Endothelial cell (in vitro differentiated cells): ENCODE measurements at regions not wholly inside any gene's neighbourhood (a gene's known extent, or its start where the extent isn't known, plus 50 kb on each side); places are given as distances from the start of the nearest gene placed in this dataset.

Experiments
- DNase-seq: peaks from one replicate; pipeline ENCODE4 v3.0.0; 2021; ENCODE audit warnings: low spot score
- H3K27ac Mint-ChIP-seq: one replicate; pipeline ENCODE4 v1.8.0; 2021; ENCODE audit warnings: mixed read lengths, inconsistent platforms; ENCODE audit not compliant: unreplicated experiment
- H3K27me3 Mint-ChIP-seq: one replicate; pipeline ENCODE4 v1.8.0; 2021; ENCODE audit warnings: mild to moderate bottlenecking, moderate library complexity, mixed read lengths, inconsistent platforms; ENCODE audit not compliant: unreplicated experiment
- H3K36me3 Mint-ChIP-seq: one replicate; pipeline ENCODE4 v1.8.0; 2021; ENCODE audit warnings: mild to moderate bottlenecking, low read depth, mixed read lengths, inconsistent platforms; ENCODE audit not compliant: unreplicated experiment
- H3K4me1 Mint-ChIP-seq: one replicate; pipeline ENCODE4 v1.8.0; 2021; ENCODE audit warnings: mild to moderate bottlenecking, mixed read lengths, inconsistent platforms; ENCODE audit not compliant: unreplicated experiment
- H3K4me3 Mint-ChIP-seq: one replicate; pipeline ENCODE4 v1.8.0; 2021; ENCODE audit warnings: mild to moderate bottlenecking, mixed read lengths, inconsistent platforms; ENCODE audit not compliant: unreplicated experiment
- H3K9me3 Mint-ChIP-seq: one replicate; pipeline ENCODE4 v1.8.0; 2021; ENCODE audit warnings: mixed read lengths, inconsistent platforms; ENCODE audit not compliant: unreplicated experiment
- TF ChIP-seq, protein P1 (sequence below): fragments of 200-600 bp; sonication (generic); IDR thresholded peaks from one replicate; pipeline ENCODE4 v1.5.0; 2021; ENCODE audit warnings: antibody characterized with exemption; ENCODE audit not compliant: unreplicated experiment

- DNase-seq: no peak
These were observed 539.1 kb downstream of the CDK5RAP2 start for GRCh38 chr9:120040896-120041295.

DNA sequence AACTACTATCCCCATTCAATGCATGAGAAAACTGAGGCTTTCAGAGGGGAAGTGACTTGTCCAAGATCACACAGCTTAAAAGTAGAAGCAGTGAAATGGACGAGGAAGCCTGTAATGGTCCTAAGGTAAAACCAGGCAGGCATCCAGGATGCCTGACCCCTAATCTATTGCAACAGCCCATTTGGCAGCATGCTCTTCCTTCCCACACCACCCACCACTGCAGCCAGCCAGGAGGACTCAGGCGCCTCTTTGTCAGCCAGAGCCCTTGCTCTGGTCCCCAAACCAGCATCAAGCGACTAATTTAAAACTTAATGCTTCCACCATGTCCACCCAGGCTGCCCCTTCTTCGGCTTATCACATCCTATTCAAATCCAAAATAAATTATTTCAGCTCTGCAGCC is 541.6 kb downstream of the CDK5RAP2 start:
- Mint-ChIP-seq H3K36me3 (no peaks in the 10 kb centered on the region), H3K27me3 (no peaks in the 10 kb centered on the region), H3K4me1 (no peaks in the 10 kb centered on the region), H3K9me3 (no peaks in the 10 kb centered on the region), H3K4me3 (no peak overlapping the region), H3K27ac (no peak overlapping the region)
- no peak for DNase-seq
- TF ChIP-seq, protein P1, sequence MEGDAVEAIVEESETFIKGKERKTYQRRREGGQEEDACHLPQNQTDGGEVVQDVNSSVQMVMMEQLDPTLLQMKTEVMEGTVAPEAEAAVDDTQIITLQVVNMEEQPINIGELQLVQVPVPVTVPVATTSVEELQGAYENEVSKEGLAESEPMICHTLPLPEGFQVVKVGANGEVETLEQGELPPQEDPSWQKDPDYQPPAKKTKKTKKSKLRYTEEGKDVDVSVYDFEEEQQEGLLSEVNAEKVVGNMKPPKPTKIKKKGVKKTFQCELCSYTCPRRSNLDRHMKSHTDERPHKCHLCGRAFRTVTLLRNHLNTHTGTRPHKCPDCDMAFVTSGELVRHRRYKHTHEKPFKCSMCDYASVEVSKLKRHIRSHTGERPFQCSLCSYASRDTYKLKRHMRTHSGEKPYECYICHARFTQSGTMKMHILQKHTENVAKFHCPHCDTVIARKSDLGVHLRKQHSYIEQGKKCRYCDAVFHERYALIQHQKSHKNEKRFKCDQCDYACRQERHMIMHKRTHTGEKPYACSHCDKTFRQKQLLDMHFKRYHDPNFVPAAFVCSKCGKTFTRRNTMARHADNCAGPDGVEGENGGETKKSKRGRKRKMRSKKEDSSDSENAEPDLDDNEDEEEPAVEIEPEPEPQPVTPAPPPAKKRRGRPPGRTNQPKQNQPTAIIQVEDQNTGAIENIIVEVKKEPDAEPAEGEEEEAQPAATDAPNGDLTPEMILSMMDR: no peak

More at GRCh38 chr9:120040896-120041295, 539.1 kb downstream of the CDK5RAP2 start:
- peaks cover 4% of the 10 kb centered on the region for H3K27me3 Mint-ChIP-seq
- H3K27ac Mint-ChIP-seq: no peak overlapping the region
- H3K36me3 Mint-ChIP-seq: no peaks in the 10 kb centered on the region
- H3K4me1 Mint-ChIP-seq: peaks cover 3% of the 10 kb centered on the region
- no peak overlapping the region for H3K4me3 Mint-ChIP-seq
- TF ChIP-seq, protein P1: no peak
- no peaks in the 10 kb centered on the region for H3K9me3 Mint-ChIP-seq

- H3K36me3 Mint-ChIP-seq: no peaks in the 10 kb centered on the region
- H3K9me3 Mint-ChIP-seq: no peaks in the 10 kb centered on the region
- peaks cover 9% of the 10 kb centered on the region for H3K4me1 Mint-ChIP-seq
- DNase-seq: peak; percentile 34
- peaks cover 1% of the 10 kb centered on the region for H3K27me3 Mint-ChIP-seq
- H3K4me3 Mint-ChIP-seq: no peak overlapping the region
- TF ChIP-seq, protein P1: peak; percentile 68
- no peak overlapping the region for H3K27ac Mint-ChIP-seq
These were observed 547.3 kb downstream of the CDK5RAP2 start for GRCh38 chr9:120032639-120033038.

- TF ChIP-seq, protein P1: no peak
- Mint-ChIP-seq H3K4me1 (peaks cover 9% of the 10 kb centered on the region), H3K9me3 (no peaks in the 10 kb centered on the region), H3K27me3 (peaks cover 1% of the 10 kb centered on the region), H3K27ac (no peak overlapping the region), H3K36me3 (no peaks in the 10 kb centered on the region), H3K4me3 (no peak overlapping the region)
- no peak for DNase-seq
These were observed 549.1 kb downstream of the CDK5RAP2 start for GRCh38 chr9:120030847-120031246.

DNA sequence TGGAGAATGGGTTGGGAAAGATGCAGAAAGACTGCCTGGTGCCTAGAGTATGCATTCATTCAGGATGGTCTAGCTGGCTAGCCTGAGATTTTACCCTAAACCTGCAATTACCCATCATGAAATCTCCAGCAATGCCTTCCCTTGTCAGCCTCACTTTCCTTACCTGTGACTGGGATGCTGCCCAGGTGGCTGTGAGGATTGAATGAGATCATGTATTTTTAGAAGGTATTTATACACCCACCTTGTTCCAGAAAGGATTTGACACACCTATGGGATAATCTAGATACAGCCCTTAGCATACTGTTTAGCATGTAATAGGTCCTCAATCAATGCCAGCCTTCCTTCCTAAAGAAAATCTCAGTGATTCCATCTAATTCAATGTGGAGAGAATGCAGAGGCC is 561.4 kb downstream of the CDK5RAP2 start:
- Mint-ChIP-seq H3K27ac (no peak overlapping the region), H3K27me3 (peaks cover 1% of the 10 kb centered on the region), H3K4me3 (no peak overlapping the region), H3K9me3 (no peaks in the 10 kb centered on the region), H3K4me1 (no peaks in the 10 kb centered on the region), H3K36me3 (no peaks in the 10 kb centered on the region)
- no peak for DNase-seq
- TF ChIP-seq, protein P1: no peak
